GM19035 (cell line): ENCODE measurements at regions not wholly inside any gene's neighbourhood (a gene's known extent, or its start where the extent isn't known, plus 50 kb on each side); places are given as distances from the start of the nearest gene placed in this dataset.
"Not testable (repeated sequence)": the region's sequence is repeated elsewhere in the genome, so short reads cannot be mapped to it uniquely, and the experiment has no call there.

Experiments used
- ATAC-seq: cut with Tn5 transposase; IDR thresholded peaks from one replicate; pipeline ENCODE4 v1.9.1; 2021; ENCODE audit not compliant: unreplicated experiment

GRCh38 chr6:27807441-27808241 is 104.6 kb downstream of the OR2B2 start:
- ATAC-seq = peak; percentile 72

GRCh38 chr6:27806981-27807440 is 105.2 kb downstream of the OR2B2 start:
- no peak for ATAC-seq

GRCh38 chr6:27805347-27805746 is 106.8 kb downstream of the OR2B2 start:
- no peak for ATAC-seq

GRCh38 chr6:27804851-27805250 is 107.3 kb downstream of the OR2B2 start:
- ATAC-seq = no peak

- ATAC-seq = no peak
Observed at GRCh38 chr6:27800731-27801373, 111.3 kb downstream of the OR2B2 start.

GRCh38 chr6:27797960-27798359 is 114.2 kb downstream of the OR2B2 start:
- no peak for ATAC-seq

- ATAC-seq = not testable (repeated sequence)
Observed at GRCh38 chr6:27796736-27797481, 115.3 kb downstream of the OR2B2 start.

GRCh38 chr6:27795697-27796494 is 116.3 kb downstream of the OR2B2 start:
- ATAC-seq = peak; percentile 64

- no peak for ATAC-seq
Observed at GRCh38 chr6:27791182-27791943, 120.8 kb downstream of the OR2B2 start.

- ATAC-seq = not testable (repeated sequence)
Observed at GRCh38 chr6:27788376-27788775, 123.8 kb downstream of the OR2B2 start.

GRCh38 chr6:27786048-27786447 is 126.1 kb downstream of the OR2B2 start:
- ATAC-seq = no peak

GRCh38 chr6:27785294-27785693 is 126.9 kb downstream of the OR2B2 start:
- ATAC-seq = no peak

GRCh38 chr6:27782748-27783147 is 129.4 kb downstream of the OR2B2 start:
- ATAC-seq = no peak

- no peak for ATAC-seq
Observed at GRCh38 chr6:27778625-27779417, 133.4 kb downstream of the OR2B2 start.

- ATAC-seq = no peak
Observed at GRCh38 chr6:27777614-27778355, 134.4 kb downstream of the OR2B2 start.

GRCh38 chr6:27777126-27777525 is 135.1 kb downstream of the OR2B2 start:
- ATAC-seq = no peak

- no peak for ATAC-seq
Observed at GRCh38 chr6:27776504-27776903, 135.7 kb downstream of the OR2B2 start.

- no peak for ATAC-seq
Observed at GRCh38 chr6:27775796-27776184, 136.4 kb downstream of the OR2B2 start.
